WTC11 (cell line): ENCODE measurements at regions not wholly inside any gene's neighbourhood (a gene's known extent, or its start where the extent isn't known, plus 50 kb on each side); places are given as distances from the start of the nearest gene placed in this dataset.

Experiments
- ATAC-seq: fragments of 200-7000 bp; cut with Tn5 transposase; 2 replicates; pipeline ENCODE4 v1.10.0; 2021; ENCODE audit warnings: mild to moderate bottlenecking, moderate library complexity
- CTCF ChIA-PET: fragments of 300-600 bp; sonication (Branson Sonifier 250); formaldehyde crosslinking; loops from one replicate; lab custom pipeline; 2021; ENCODE audit warnings: antibody characterized with exemption; lab: Charles Lee
- POLR2A ChIA-PET: fragments of 350-600 bp; sonication (Branson Sonifier 250); formaldehyde crosslinking; loops from one replicate; lab custom pipeline; 2021; ENCODE audit warnings: antibody characterized with exemption; lab: Charles Lee
- DNase-seq: peaks from one replicate; pipeline ENCODE4 v3.0.0; 2021; ENCODE audit warnings: low spot score
- H3K27ac Mint-ChIP-seq: 2 replicates; pipeline ENCODE4 v1.8.0; 2021; ENCODE audit warnings: mixed read lengths
- H3K27me3 Mint-ChIP-seq: 2 replicates; pipeline ENCODE4 v1.8.0; 2021; ENCODE audit warnings: low read depth, mild to moderate bottlenecking, moderate library complexity, mixed read lengths
- H3K36me3 Mint-ChIP-seq: 2 replicates; pipeline ENCODE4 v1.8.0; 2021; ENCODE audit warnings: mixed read lengths
- H3K4me1 Mint-ChIP-seq: 2 replicates; pipeline ENCODE4 v1.8.0; 2022; ENCODE audit warnings: mixed read lengths
- H3K4me3 Mint-ChIP-seq: 2 replicates; pipeline ENCODE4 v1.8.0; 2021; ENCODE audit warnings: mild to moderate bottlenecking, moderate library complexity, mixed read lengths
- H3K9me3 Mint-ChIP-seq: 2 replicates; pipeline ENCODE4 v1.8.0; 2021; ENCODE audit warnings: mixed read lengths
- FOXP1 ChIP-seq: sonication (generic); formaldehyde crosslinking; IDR thresholded peaks from 2 replicates; pipeline ENCODE4 v1.8.0; 2022; ENCODE audit warnings: missing genetic modification reagents, mild to moderate bottlenecking, moderate library complexity, borderline replicate concordance
- HMGA2 ChIP-seq: fragments of 250-450 bp; sonication (Bioruptor Pico); IDR thresholded peaks from 2 replicates; pipeline ENCODE4 v1.4.0; 2021; ENCODE audit warnings: mild to moderate bottlenecking, moderate library complexity
- NFYB ChIP-seq: sonication (generic); formaldehyde crosslinking; conservative IDR thresholded peaks from 2 replicates; pipeline ENCODE4 v1.8.0; 2022; ENCODE audit warnings: low read depth, missing genetic modification reagents
- NR1H2 ChIP-seq: sonication (generic); formaldehyde crosslinking; IDR thresholded peaks from 2 replicates; pipeline ENCODE4 v1.9.0; 2021; ENCODE audit warnings: mild to moderate bottlenecking, moderate library complexity, missing genetic modification reagents
- SMAD3 ChIP-seq: sonication (generic); formaldehyde crosslinking; IDR thresholded peaks from 2 replicates; pipeline ENCODE4 v1.8.0; 2022; ENCODE audit warnings: missing genetic modification reagents, mild to moderate bottlenecking, borderline replicate concordance
- SOX15 ChIP-seq: fragments of 250-450 bp; sonication (Bioruptor Pico); IDR thresholded peaks from 2 replicates; pipeline ENCODE4 v1.9.0; 2021; ENCODE audit warnings: mild to moderate bottlenecking
- TP53 ChIP-seq: sonication (generic); formaldehyde crosslinking; IDR thresholded peaks from 2 replicates; pipeline ENCODE4 v1.8.1; 2023; ENCODE audit warnings: mild to moderate bottlenecking, missing genetic modification reagents
- ZNF121 ChIP-seq: sonication (generic); formaldehyde crosslinking; IDR thresholded peaks from 2 replicates; pipeline ENCODE4 v1.8.0; 2023; ENCODE audit warnings: missing genetic modification reagents
- ZNF219 ChIP-seq: sonication (generic); formaldehyde crosslinking; IDR thresholded peaks from 2 replicates; pipeline ENCODE4 v1.8.0; 2023; ENCODE audit warnings: missing genetic modification reagents, mild to moderate bottlenecking, borderline replicate concordance
- ZNF232 ChIP-seq: sonication (generic); formaldehyde crosslinking; IDR thresholded peaks from 2 replicates; pipeline ENCODE4 v1.8.0; 2022; ENCODE audit warnings: mild to moderate bottlenecking, missing genetic modification reagents
- ZNF416 ChIP-seq: fragments of 250-450 bp; sonication (Bioruptor Pico); IDR thresholded peaks from 2 replicates; pipeline ENCODE4 v1.9.0; 2021; ENCODE audit warnings: mild to moderate bottlenecking, inconsistent platforms
- TF ChIP-seq, protein P1 (sequence below): sonication (generic); formaldehyde crosslinking; IDR thresholded peaks from 2 replicates; pipeline ENCODE4 v1.8.0; 2022; ENCODE audit warnings: mild to moderate bottlenecking, missing genetic modification reagents
- TF ChIP-seq, protein P2 (sequence below): fragments of 250-450 bp; sonication (Bioruptor Pico); IDR thresholded peaks from 2 replicates; pipeline ENCODE4 v1.9.0; 2021; ENCODE audit warnings: mild to moderate bottlenecking
- TF ChIP-seq, protein P3 (sequence below): sonication (generic); formaldehyde crosslinking; IDR thresholded peaks from 2 replicates; pipeline ENCODE4 v1.8.0; 2023; ENCODE audit warnings: mild to moderate bottlenecking, missing genetic modification reagents
- TF ChIP-seq, protein P4 (sequence below): sonication (generic); formaldehyde crosslinking; IDR thresholded peaks from 2 replicates; pipeline ENCODE4 v1.8.0; 2023; ENCODE audit warnings: missing genetic modification reagents
- TF ChIP-seq, protein P5 (sequence below): sonication (generic); formaldehyde crosslinking; IDR thresholded peaks from 2 replicates; pipeline ENCODE4 v1.8.1; 2023; ENCODE audit warnings: mild to moderate bottlenecking, missing genetic modification reagents
- TF ChIP-seq, protein P6 (sequence below): sonication (generic); formaldehyde crosslinking; IDR thresholded peaks from 2 replicates; pipeline ENCODE4 v1.8.1; 2022; ENCODE audit warnings: missing genetic modification reagents, borderline replicate concordance
- TF ChIP-seq, protein P7 (sequence below): sonication (generic); formaldehyde crosslinking; conservative IDR thresholded peaks from 2 replicates; pipeline ENCODE4 v1.8.1; 2022; ENCODE audit warnings: mild to moderate bottlenecking, missing genetic modification reagents

DNA sequence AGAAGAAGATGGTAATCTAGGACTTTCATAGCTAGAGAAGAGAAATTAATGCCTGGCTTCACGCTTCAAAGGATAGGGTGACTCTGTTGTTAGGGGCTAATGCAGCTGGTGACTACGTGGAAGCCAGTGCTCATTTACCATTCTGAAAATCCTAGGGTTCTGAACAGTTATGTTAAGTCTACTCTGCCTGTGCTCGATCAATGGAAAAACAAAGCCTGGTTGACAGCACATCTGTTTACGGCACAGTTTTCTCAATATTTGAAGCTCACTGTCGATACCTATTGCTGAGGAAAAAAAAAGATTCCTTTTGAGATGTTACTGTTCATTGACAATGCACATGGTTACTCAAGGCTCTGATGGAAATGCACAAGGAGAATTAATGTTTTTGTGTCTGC, 182.6 kb upstream of the NUDT6 start (continued):
- TF ChIP-seq, protein P1, sequence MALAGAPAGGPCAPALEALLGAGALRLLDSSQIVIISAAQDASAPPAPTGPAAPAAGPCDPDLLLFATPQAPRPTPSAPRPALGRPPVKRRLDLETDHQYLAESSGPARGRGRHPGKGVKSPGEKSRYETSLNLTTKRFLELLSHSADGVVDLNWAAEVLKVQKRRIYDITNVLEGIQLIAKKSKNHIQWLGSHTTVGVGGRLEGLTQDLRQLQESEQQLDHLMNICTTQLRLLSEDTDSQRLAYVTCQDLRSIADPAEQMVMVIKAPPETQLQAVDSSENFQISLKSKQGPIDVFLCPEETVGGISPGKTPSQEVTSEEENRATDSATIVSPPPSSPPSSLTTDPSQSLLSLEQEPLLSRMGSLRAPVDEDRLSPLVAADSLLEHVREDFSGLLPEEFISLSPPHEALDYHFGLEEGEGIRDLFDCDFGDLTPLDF (CRISPR knock-in tag), result no peak
- TF ChIP-seq ZNF219 (CRISPR knock-in tag) (no peak), NR1H2 (CRISPR knock-in tag) (no peak), SOX15 (CRISPR knock-in tag) (no peak)

DNA sequence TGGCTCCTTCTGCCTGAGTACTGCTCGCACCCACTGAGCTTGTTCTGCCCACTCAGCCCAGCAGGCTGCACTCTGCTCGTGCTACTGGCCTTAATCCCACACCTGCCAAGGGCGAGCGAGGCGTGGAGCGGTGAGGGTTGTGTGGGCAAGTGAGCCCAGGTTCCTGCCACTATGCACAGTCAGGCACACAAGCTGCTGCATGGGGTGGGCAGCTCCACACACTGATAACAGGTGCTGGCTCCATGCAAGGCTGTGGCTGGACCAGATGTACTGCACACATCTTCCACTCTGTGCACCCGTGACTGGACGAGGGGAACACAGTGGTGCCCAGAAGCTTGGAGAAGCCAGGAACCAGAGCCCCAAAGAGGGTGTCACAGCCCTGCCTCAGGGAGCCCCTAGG, 184.3 kb upstream of the NUDT6 start:
- no peaks in the 10 kb centered on the region for H3K9me3 Mint-ChIP-seq
- H3K4me3 Mint-ChIP-seq, result no peak overlapping the region
- no peak for TF ChIP-seq NFYB (CRISPR knock-in tag)
- no peak for TF ChIP-seq ZNF121 (CRISPR knock-in tag)
- TF ChIP-seq, protein P2, sequence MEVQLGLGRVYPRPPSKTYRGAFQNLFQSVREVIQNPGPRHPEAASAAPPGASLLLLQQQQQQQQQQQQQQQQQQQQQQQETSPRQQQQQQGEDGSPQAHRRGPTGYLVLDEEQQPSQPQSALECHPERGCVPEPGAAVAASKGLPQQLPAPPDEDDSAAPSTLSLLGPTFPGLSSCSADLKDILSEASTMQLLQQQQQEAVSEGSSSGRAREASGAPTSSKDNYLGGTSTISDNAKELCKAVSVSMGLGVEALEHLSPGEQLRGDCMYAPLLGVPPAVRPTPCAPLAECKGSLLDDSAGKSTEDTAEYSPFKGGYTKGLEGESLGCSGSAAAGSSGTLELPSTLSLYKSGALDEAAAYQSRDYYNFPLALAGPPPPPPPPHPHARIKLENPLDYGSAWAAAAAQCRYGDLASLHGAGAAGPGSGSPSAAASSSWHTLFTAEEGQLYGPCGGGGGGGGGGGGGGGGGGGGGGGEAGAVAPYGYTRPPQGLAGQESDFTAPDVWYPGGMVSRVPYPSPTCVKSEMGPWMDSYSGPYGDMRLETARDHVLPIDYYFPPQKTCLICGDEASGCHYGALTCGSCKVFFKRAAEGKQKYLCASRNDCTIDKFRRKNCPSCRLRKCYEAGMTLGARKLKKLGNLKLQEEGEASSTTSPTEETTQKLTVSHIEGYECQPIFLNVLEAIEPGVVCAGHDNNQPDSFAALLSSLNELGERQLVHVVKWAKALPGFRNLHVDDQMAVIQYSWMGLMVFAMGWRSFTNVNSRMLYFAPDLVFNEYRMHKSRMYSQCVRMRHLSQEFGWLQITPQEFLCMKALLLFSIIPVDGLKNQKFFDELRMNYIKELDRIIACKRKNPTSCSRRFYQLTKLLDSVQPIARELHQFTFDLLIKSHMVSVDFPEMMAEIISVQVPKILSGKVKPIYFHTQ (CRISPR knock-in tag), result no peak
- no peak for TF ChIP-seq SMAD3 (CRISPR knock-in tag)
- H3K4me1 Mint-ChIP-seq, result peaks cover 14% of the 10 kb centered on the region
- H3K36me3 Mint-ChIP-seq, result no peaks in the 10 kb centered on the region
- no peaks in the 10 kb centered on the region for H3K27me3 Mint-ChIP-seq
- ChIA-PET CTCF (interaction anchor here (1.2 kb wide), 1 partner anchor 8 kb away, joined by 3 read pairs; no protein-coding TSS in a partner anchor), POLR2A (no interaction called here)
- ATAC-seq, result no peak
- DNase-seq, result no peak
- no peak overlapping the region for H3K27ac Mint-ChIP-seq

DNA sequence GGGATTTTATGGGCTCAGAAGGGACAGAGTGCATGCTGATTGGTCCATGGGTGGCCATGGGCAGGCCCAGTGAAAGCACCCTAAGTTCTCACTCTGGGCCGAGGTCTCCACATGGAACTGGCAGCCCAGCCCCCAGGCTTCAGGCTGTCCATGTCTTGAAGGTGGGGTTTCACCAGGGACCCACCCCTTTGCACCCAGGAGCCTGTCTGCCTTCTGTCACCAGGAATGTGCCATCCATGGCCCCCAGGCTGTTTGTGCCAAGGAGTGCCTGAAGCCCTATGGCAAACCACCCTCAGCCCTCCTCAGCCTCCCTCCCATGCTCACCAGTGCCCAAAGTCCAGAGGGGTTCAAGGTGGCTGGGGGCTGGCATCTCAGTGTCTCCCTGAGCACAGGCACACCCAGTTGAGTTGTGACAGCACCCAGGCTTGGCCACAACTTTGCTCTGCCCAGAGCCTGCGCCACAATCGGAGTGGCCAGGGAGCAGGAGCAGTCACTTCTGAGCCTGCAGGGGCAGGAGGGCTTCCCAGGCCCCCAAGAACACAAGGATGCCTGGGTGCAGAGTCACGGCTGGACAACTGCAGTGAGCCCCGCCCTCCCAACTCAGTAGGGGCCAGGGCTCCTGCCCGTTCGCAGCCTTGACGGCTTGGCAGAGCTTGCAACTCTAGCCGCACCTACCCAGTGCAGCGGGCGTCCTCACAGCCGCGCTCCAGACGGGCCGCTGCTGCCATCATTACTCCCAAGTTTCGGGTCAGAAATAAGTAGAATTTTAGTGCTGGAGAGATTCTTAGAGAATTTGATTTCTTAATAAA, 185.3 kb upstream of the NUDT6 start:
- Mint-ChIP-seq H3K9me3 (no peaks in the 10 kb centered on the region), H3K27ac (no peak overlapping the region), H3K4me3 (no peak overlapping the region), H3K4me1 (peaks cover 14% of the 10 kb centered on the region), H3K36me3 (no peaks in the 10 kb centered on the region), H3K27me3 (no peaks in the 10 kb centered on the region)
- ChIA-PET CTCF (interaction anchor here (1.2 kb wide), 1 partner anchor 7 kb away, joined by 3 read pairs; no protein-coding TSS in a partner anchor), POLR2A (no interaction called here)
- no peak for TF ChIP-seq SMAD3 (CRISPR knock-in tag)
- TF ChIP-seq FOXP1, result no peak
- TF ChIP-seq ZNF232, result no peak
- TF ChIP-seq HMGA2 (CRISPR knock-in tag), result no peak
- TF ChIP-seq, protein P3, sequence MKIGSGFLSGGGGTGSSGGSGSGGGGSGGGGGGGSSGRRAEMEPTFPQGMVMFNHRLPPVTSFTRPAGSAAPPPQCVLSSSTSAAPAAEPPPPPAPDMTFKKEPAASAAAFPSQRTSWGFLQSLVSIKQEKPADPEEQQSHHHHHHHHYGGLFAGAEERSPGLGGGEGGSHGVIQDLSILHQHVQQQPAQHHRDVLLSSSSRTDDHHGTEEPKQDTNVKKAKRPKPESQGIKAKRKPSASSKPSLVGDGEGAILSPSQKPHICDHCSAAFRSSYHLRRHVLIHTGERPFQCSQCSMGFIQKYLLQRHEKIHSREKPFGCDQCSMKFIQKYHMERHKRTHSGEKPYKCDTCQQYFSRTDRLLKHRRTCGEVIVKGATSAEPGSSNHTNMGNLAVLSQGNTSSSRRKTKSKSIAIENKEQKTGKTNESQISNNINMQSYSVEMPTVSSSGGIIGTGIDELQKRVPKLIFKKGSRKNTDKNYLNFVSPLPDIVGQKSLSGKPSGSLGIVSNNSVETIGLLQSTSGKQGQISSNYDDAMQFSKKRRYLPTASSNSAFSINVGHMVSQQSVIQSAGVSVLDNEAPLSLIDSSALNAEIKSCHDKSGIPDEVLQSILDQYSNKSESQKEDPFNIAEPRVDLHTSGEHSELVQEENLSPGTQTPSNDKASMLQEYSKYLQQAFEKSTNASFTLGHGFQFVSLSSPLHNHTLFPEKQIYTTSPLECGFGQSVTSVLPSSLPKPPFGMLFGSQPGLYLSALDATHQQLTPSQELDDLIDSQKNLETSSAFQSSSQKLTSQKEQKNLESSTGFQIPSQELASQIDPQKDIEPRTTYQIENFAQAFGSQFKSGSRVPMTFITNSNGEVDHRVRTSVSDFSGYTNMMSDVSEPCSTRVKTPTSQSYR (CRISPR knock-in tag), result no peak
- TF ChIP-seq, protein P4, sequence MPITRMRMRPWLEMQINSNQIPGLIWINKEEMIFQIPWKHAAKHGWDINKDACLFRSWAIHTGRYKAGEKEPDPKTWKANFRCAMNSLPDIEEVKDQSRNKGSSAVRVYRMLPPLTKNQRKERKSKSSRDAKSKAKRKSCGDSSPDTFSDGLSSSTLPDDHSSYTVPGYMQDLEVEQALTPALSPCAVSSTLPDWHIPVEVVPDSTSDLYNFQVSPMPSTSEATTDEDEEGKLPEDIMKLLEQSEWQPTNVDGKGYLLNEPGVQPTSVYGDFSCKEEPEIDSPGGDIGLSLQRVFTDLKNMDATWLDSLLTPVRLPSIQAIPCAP, result no peak
- TF ChIP-seq, protein P5, sequence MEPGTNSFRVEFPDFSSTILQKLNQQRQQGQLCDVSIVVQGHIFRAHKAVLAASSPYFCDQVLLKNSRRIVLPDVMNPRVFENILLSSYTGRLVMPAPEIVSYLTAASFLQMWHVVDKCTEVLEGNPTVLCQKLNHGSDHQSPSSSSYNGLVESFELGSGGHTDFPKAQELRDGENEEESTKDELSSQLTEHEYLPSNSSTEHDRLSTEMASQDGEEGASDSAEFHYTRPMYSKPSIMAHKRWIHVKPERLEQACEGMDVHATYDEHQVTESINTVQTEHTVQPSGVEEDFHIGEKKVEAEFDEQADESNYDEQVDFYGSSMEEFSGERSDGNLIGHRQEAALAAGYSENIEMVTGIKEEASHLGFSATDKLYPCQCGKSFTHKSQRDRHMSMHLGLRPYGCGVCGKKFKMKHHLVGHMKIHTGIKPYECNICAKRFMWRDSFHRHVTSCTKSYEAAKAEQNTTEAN (CRISPR knock-in tag), result no peak
- TF ChIP-seq, protein P6, sequence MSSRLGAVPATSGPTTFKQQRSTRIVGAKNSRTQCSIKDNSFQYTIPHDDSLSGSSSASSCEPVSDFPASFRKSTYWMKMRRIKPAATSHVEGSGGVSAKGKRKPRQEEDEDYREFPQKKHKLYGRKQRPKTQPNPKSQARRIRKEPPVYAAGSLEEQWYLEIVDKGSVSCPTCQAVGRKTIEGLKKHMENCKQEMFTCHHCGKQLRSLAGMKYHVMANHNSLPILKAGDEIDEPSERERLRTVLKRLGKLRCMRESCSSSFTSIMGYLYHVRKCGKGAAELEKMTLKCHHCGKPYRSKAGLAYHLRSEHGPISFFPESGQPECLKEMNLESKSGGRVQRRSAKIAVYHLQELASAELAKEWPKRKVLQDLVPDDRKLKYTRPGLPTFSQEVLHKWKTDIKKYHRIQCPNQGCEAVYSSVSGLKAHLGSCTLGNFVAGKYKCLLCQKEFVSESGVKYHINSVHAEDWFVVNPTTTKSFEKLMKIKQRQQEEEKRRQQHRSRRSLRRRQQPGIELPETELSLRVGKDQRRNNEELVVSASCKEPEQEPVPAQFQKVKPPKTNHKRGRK (CRISPR knock-in tag), result no peak
- TF ChIP-seq ZNF416 (CRISPR knock-in tag), result no peak
- no peak for TF ChIP-seq TP53 (CRISPR knock-in tag)
- TF ChIP-seq, protein P7, sequence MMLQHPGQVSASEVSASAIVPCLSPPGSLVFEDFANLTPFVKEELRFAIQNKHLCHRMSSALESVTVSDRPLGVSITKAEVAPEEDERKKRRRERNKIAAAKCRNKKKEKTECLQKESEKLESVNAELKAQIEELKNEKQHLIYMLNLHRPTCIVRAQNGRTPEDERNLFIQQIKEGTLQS, result no peak
- DNase-seq, result no peak
- ATAC-seq, result peak; percentile 64
